PC-9 (cell line): ENCODE measurements at regions not wholly inside any gene's neighbourhood (a gene's known extent, or its start where the extent isn't known, plus 50 kb on each side); places are given as distances from the start of the nearest gene placed in this dataset.

Experiments used
- CTCF ChIP-seq: fragments of 200-600 bp; sonication (generic); conservative IDR thresholded peaks from 2 replicates; pipeline ENCODE4 v1.6.1; 2017; ENCODE audit warnings: mixed run types, antibody characterized with exemption, mild to moderate bottlenecking, moderate library complexity
- EZH2 ChIP-seq: fragments of 200-600 bp; sonication (generic); IDR thresholded peaks from 2 replicates; pipeline ENCODE4 v1.8.0; 2017; ENCODE audit warnings: antibody characterized with exemption, low read depth

GRCh38 chr16:73347500-73348375 lies 299.8 kb upstream of the ZFHX3 start:
- TF ChIP-seq CTCF (no peak), EZH2 (no peak)
